ENCODE measurements at regions not wholly inside any gene's neighbourhood (a gene's known extent, or its start where the extent isn't known, plus 50 kb on each side); places are given as distances from the start of the nearest gene placed in this dataset.

- Histone ChIP-seq H3K9me3 (no peaks in the 10 kb centered on the region), H3K27ac (no peak overlapping the region), H3K36me3 (no peaks in the 10 kb centered on the region), H3K27me3 (no peaks in the 10 kb centered on the region), H3K4me1 (no peaks in the 10 kb centered on the region), H3K4me3 (no peak overlapping the region)
- intact Hi-C loops (cut with DNase I): no loop called here
- whole genome bisulfite sequencing, 2 donors: 17 to 34% methylated on average over 2 of the region's 2 CpGs
- TF ChIP-seq, protein P1, sequence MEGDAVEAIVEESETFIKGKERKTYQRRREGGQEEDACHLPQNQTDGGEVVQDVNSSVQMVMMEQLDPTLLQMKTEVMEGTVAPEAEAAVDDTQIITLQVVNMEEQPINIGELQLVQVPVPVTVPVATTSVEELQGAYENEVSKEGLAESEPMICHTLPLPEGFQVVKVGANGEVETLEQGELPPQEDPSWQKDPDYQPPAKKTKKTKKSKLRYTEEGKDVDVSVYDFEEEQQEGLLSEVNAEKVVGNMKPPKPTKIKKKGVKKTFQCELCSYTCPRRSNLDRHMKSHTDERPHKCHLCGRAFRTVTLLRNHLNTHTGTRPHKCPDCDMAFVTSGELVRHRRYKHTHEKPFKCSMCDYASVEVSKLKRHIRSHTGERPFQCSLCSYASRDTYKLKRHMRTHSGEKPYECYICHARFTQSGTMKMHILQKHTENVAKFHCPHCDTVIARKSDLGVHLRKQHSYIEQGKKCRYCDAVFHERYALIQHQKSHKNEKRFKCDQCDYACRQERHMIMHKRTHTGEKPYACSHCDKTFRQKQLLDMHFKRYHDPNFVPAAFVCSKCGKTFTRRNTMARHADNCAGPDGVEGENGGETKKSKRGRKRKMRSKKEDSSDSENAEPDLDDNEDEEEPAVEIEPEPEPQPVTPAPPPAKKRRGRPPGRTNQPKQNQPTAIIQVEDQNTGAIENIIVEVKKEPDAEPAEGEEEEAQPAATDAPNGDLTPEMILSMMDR (IDR thresholded peaks at IDR 0.05): no peak
- FAIRE-seq (no peak), ATAC-seq (no peak), DNase-seq (no peak)
Measured at GRCh38 chr4:44859477-44859876, 133.1 kb upstream of the GNPDA2 start.

- FAIRE-seq (no peak), ATAC-seq (no peak), DNase-seq (no peak)
- TF ChIP-seq, protein P1 (IDR thresholded peaks at IDR 0.05): no peak
- Histone ChIP-seq H3K4me3 (no peak overlapping the region), H3K36me3 (no peaks in the 10 kb centered on the region), H3K27me3 (no peaks in the 10 kb centered on the region), H3K27ac (no peak overlapping the region), H3K4me1 (no peaks in the 10 kb centered on the region), H3K9me3 (no peaks in the 10 kb centered on the region)
- intact Hi-C loops (cut with DNase I): no loop called here
Measured at GRCh38 chr4:44848466-44848865, 122.1 kb upstream of the GNPDA2 start.

- no peaks in the 10 kb centered on the region for H3K9me3 ChIP-seq
- DNase-seq (no peak), ATAC-seq (no peak), FAIRE-seq (no peak)
- no peaks in the 10 kb centered on the region for H3K36me3 ChIP-seq
- intact Hi-C loops (cut with DNase I): no loop called here
- WGBS, 2 donors: 71 to 75% methylated on average over 4 of the region's 4 CpGs
- no peak overlapping the region for H3K4me3 ChIP-seq
- H3K27ac ChIP-seq: no peak overlapping the region
- H3K4me1 ChIP-seq: no peaks in the 10 kb centered on the region
- TF ChIP-seq, protein P1 (IDR thresholded peaks at IDR 0.05): no peak
- no peaks in the 10 kb centered on the region for H3K27me3 ChIP-seq
Measured at GRCh38 chr4:44845993-44846392, 119.6 kb upstream of the GNPDA2 start.

- intact Hi-C loops (cut with DNase I): no loop called here
- ATAC-seq: no peak
- Histone ChIP-seq H3K9me3 (no peaks in the 10 kb centered on the region), H3K4me1 (no peaks in the 10 kb centered on the region), H3K36me3 (no peaks in the 10 kb centered on the region), H3K4me3 (no peak overlapping the region), H3K27me3 (no peaks in the 10 kb centered on the region), H3K27ac (no peak overlapping the region)
- WGBS, 2 donors: 74 to 76% methylated on average over 1 of the region's 1 CpG
- TF ChIP-seq, protein P1 (IDR thresholded peaks at IDR 0.05): no peak
- no peak for DNase-seq
- FAIRE-seq: no peak
Measured at GRCh38 chr4:44845309-44845708, 119.0 kb upstream of the GNPDA2 start.

- 57 to 63% methylated on average over 4 of the region's 4 CpGs for WGBS, 2 donors
- no peaks in the 10 kb centered on the region for H3K9me3 ChIP-seq
- DNase-seq: no peak
- no peak overlapping the region for H3K27ac ChIP-seq
- no peaks in the 10 kb centered on the region for H3K36me3 ChIP-seq
- intact Hi-C loops (cut with DNase I): no loop called here
- H3K4me1 ChIP-seq: no peaks in the 10 kb centered on the region
- FAIRE-seq: no peak
- TF ChIP-seq, protein P1 (IDR thresholded peaks at IDR 0.05): no peak
- no peak for ATAC-seq
- H3K27me3 ChIP-seq: no peaks in the 10 kb centered on the region
- H3K4me3 ChIP-seq: no peak overlapping the region
Measured at GRCh38 chr4:44842531-44842930, 116.2 kb upstream of the GNPDA2 start.

All from pancreas (tissue), 10 donors.